Calu3 (cell line): ENCODE measurements at regions not wholly inside any gene's neighbourhood (a gene's known extent, or its start where the extent isn't known, plus 50 kb on each side); places are given as distances from the start of the nearest gene placed in this dataset.

Source experiments
- BruUV-seq: library from RNA; stranded (reverse); fragments of 400-500 nt; replicated peaks from 2 replicates; lab custom pipeline; 2021; lab: Mats Ljungman, UMichigan
- CTCF ChIA-PET: fragments of 300-600 bp; sonication (Branson Sonifier 250); formaldehyde crosslinking; loops from one replicate; lab custom pipeline; 2022; ENCODE audit warnings: antibody characterized with exemption; lab: Charles Lee
- DNase-seq: peaks from one replicate; pipeline ENCODE4 v3.0.0; 2022
- H3K27ac Mint-ChIP-seq: one replicate; pipeline ENCODE4 v1.8.0; 2022; ENCODE audit warnings: mixed read lengths; ENCODE audit not compliant: unreplicated experiment
- H3K27me3 Mint-ChIP-seq: one replicate; pipeline ENCODE4 v1.8.0; 2022; ENCODE audit warnings: mixed read lengths; ENCODE audit not compliant: unreplicated experiment
- H3K36me3 Mint-ChIP-seq: one replicate; pipeline ENCODE4 v1.8.0; 2022; ENCODE audit warnings: mild to moderate bottlenecking, moderate library complexity, mixed read lengths; ENCODE audit not compliant: insufficient read depth, unreplicated experiment
- H3K4me1 Mint-ChIP-seq: one replicate; pipeline ENCODE4 v1.8.0; 2022; ENCODE audit warnings: mild to moderate bottlenecking, low read depth, mixed read lengths; ENCODE audit not compliant: unreplicated experiment
- H3K4me3 Mint-ChIP-seq: one replicate; pipeline ENCODE4 v1.8.0; 2022; ENCODE audit warnings: mild to moderate bottlenecking, low read depth, moderate library complexity, mixed read lengths; ENCODE audit not compliant: unreplicated experiment
- H3K9me3 Mint-ChIP-seq: one replicate; pipeline ENCODE4 v1.8.0; 2022; ENCODE audit warnings: low read depth, mixed read lengths; ENCODE audit not compliant: unreplicated experiment
- CTCF ChIP-seq: fragments of 200-600 bp; IDR thresholded peaks from one replicate; pipeline ENCODE4 v1.8.0; 2022; ENCODE audit warnings: antibody characterized with exemption; ENCODE audit not compliant: unreplicated experiment
- intact Hi-C: fragments of 100-400 bp; cut with micrococcal nuclease; formaldehyde crosslinking; loops from one replicate; pipeline ENCODE4 v1.10.0; 2022; ENCODE audit not compliant: unreplicated experiment

DNA sequence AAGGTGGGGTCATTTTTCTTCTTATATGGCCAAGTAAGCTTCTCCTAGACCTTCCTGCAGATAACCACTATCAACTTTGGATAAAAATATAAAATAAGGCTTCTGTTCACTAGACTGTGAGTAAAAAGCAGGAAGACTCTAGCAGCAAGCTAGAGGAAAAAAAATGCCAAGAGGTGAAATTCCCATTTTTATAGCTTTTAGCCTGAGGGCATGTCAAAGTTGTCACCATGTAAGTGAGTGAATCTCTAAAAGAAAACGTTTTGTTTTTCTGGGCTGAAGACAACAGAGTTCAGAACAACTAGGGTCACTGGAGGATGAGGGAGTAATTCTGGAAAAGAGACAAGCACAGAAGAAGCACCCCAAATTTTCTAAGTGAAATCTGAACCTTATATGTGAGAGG, 143.9 kb upstream of the DIO3 start:
- no peaks in the 10 kb centered on the region for H3K27me3 Mint-ChIP-seq
- no peak overlapping the region for H3K27ac Mint-ChIP-seq
- no peak for TF ChIP-seq CTCF
- H3K4me3 Mint-ChIP-seq = no peak overlapping the region
- peaks cover 12% of the 10 kb centered on the region for H3K4me1 Mint-ChIP-seq
- no peak for DNase-seq
- peaks cover 3% of the 10 kb centered on the region for H3K9me3 Mint-ChIP-seq
- H3K36me3 Mint-ChIP-seq = no peaks in the 10 kb centered on the region
- intact Hi-C loops = loop anchor here (5.0 kb wide), 1 partner anchor 60 kb away; no protein-coding TSS in a partner anchor
- BruUV-seq = no TSS peak
- CTCF ChIA-PET = no interaction called here

- Mint-ChIP-seq H3K36me3 (no peaks in the 10 kb centered on the region), H3K4me3 (no peak overlapping the region), H3K9me3 (peaks cover 3% of the 10 kb centered on the region), H3K27ac (no peak overlapping the region), H3K4me1 (no peaks in the 10 kb centered on the region), H3K27me3 (peaks cover 4% of the 10 kb centered on the region)
- intact Hi-C loops = loop anchor here (5.0 kb wide), 1 partner anchor 59 kb away; no protein-coding TSS in a partner anchor
- no peak for DNase-seq
- no TSS peak for BruUV-seq
- no peak for TF ChIP-seq CTCF
- CTCF ChIA-PET = no interaction called here
Measured at GRCh38 chr14:101418601-101419000, 142.7 kb upstream of the DIO3 start.

GRCh38 chr14:101426466-101426865, 134.8 kb upstream of the DIO3 start:
- CTCF ChIA-PET = interaction anchor here (0.6 kb wide), 1 partner anchor 629 kb away, joined by 5 read pairs; no protein-coding TSS in a partner anchor
- no peak for DNase-seq
- Mint-ChIP-seq H3K4me1 (no peaks in the 10 kb centered on the region), H3K27ac (no peak overlapping the region), H3K36me3 (no peaks in the 10 kb centered on the region), H3K27me3 (peaks cover 37% of the 10 kb centered on the region), H3K9me3 (no peaks in the 10 kb centered on the region), H3K4me3 (no peak overlapping the region)
- BruUV-seq = no TSS peak
- TF ChIP-seq CTCF = no peak
- intact Hi-C loops = no loop called here

DNA sequence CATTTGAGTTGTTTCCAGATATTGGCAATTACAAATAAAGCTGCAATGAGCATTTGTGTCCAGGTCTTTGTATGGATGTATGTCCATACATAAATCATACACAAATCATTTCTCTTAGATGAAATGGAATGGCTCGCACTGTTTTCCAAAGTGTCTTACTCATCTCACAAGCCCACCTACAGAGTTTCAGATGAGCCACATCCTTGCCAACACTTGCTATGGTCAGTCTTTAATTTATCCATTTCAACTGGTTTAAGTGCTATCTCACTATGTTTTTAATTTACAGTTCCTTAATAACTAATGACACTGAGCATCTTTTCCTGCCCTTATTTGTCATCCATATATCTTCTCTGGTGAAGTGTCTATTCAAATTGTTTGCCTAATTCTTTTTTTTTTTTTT, 132.9 kb upstream of the DIO3 start:
- no peaks in the 10 kb centered on the region for H3K36me3 Mint-ChIP-seq
- H3K27ac Mint-ChIP-seq = no peak overlapping the region
- H3K9me3 Mint-ChIP-seq = no peaks in the 10 kb centered on the region
- no peak for DNase-seq
- no TSS peak for BruUV-seq
- no peak for TF ChIP-seq CTCF
- CTCF ChIA-PET = no interaction called here
- intact Hi-C loops = no loop called here
- H3K4me3 Mint-ChIP-seq = no peak overlapping the region
- peaks cover 36% of the 10 kb centered on the region for H3K27me3 Mint-ChIP-seq
- no peaks in the 10 kb centered on the region for H3K4me1 Mint-ChIP-seq
